Retinal pigment epithelial cell (primary cell): ENCODE measurements at regions not wholly inside any gene's neighbourhood (a gene's known extent, or its start where the extent isn't known, plus 50 kb on each side); places are given as distances from the start of the nearest gene placed in this dataset.

Experiments
- DNase-seq: peaks from one replicate; pipeline ENCODE4 v3.0.0-alpha.2; 2010; ENCODE audit warnings: low read depth
- H3K4me3 ChIP-seq: 2 replicates; pipeline ENCODE4 v1.5.1; 2011; ENCODE audit warnings: mild to moderate bottlenecking, low read length, control low read depth, moderate library complexity
- TF ChIP-seq, protein P1 (sequence below): conservative IDR thresholded peaks from 2 replicates; pipeline ENCODE4 v1.5.1; 2011; ENCODE audit warnings: low read depth, low read length, control low read depth, inconsistent platforms

DNA sequence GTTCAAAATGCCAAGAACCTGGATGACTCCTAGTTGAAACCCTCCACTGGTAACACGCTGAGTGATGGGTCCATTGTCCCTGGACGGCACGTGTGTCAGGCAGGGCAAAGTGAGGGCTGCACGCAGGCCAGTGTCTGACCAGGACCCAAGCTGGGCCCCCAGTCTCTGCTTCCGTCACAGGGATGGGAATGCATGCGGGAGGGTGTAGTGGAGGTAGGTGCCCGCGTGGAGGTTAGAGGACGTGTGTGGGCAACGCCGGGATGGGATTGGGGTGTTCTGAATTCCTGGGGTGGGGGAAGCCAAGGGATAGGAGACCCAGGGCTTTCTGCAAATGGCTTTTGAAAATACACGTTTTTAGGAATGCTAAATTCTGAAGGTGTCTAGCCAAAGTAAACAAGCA lies 943.3 kb downstream of the BRD1 start:
- TF ChIP-seq, protein P1, sequence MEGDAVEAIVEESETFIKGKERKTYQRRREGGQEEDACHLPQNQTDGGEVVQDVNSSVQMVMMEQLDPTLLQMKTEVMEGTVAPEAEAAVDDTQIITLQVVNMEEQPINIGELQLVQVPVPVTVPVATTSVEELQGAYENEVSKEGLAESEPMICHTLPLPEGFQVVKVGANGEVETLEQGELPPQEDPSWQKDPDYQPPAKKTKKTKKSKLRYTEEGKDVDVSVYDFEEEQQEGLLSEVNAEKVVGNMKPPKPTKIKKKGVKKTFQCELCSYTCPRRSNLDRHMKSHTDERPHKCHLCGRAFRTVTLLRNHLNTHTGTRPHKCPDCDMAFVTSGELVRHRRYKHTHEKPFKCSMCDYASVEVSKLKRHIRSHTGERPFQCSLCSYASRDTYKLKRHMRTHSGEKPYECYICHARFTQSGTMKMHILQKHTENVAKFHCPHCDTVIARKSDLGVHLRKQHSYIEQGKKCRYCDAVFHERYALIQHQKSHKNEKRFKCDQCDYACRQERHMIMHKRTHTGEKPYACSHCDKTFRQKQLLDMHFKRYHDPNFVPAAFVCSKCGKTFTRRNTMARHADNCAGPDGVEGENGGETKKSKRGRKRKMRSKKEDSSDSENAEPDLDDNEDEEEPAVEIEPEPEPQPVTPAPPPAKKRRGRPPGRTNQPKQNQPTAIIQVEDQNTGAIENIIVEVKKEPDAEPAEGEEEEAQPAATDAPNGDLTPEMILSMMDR = no peak

DNA sequence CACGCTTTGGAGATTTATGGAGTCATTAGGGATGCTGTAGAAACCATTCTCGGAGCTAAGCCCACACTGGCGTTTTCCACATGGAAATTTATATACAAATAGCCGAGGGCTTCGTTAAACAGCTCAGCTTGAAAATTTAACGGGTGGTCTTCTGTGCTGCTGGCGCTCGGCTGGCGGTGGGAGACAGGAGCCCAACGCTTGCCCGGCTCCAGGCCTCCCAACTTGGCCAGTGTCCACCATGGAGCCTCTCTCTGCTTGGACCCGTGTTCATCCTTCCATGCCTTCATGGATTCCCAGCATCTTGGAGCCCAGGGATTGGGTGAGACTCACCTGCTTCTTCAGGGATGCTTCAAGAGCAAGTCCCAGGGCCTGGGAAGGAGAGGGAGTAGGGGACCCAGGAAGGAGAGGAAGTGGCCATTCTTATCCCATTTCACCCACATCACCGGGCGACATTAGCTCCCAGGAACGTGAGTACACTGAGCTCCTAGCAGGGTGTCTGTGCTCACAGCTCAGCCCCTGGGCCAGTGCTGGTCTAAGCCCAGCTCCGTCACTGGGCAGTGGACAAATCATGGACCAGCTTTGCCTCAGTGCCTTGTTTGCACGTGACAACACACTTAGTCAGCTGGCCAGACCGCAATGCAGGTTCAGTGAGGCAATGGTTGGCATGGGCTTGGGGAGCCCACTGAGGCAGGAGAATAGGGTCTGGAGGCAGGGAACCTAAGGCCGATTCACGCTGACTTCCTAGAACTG lies 944.3 kb downstream of the BRD1 start:
- TF ChIP-seq, protein P1 = no peak
- no peak overlapping the region for H3K4me3 ChIP-seq
- DNase-seq = no peak

More for the DNA sequence above, 943.3 kb downstream of the BRD1 start:
- no peak overlapping the region for H3K4me3 ChIP-seq
- DNase-seq = no peak

DNA sequence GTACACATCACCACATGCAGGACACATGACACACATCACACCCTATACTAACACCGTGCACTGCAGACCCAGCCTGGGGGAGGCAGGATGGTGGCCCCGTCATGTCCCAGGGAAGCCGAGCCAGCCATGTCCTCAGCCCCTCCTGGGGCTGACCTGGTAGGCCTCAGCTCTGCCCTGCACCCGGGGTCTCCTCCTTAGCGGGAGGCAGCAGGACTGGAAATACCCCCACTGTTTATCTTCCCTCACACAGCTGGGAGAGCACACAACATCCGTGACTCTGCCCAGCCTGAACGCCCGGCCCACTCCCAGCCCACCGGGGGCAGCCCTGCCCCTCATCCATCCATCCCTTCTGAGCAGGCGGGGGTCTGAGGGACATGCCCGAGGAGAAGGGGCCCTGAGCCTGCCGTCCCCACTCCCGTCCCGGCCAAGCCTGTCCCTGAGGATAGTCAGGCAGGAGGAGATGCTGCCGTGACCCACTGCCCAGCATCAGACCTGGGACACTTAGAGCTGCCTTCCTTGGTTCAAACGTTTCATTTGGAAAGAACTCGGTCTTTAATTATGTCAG lies 945.0 kb downstream of the BRD1 start:
- H3K4me3 ChIP-seq = no peak overlapping the region
- DNase-seq = no peak
- TF ChIP-seq, protein P1 = no peak

DNA sequence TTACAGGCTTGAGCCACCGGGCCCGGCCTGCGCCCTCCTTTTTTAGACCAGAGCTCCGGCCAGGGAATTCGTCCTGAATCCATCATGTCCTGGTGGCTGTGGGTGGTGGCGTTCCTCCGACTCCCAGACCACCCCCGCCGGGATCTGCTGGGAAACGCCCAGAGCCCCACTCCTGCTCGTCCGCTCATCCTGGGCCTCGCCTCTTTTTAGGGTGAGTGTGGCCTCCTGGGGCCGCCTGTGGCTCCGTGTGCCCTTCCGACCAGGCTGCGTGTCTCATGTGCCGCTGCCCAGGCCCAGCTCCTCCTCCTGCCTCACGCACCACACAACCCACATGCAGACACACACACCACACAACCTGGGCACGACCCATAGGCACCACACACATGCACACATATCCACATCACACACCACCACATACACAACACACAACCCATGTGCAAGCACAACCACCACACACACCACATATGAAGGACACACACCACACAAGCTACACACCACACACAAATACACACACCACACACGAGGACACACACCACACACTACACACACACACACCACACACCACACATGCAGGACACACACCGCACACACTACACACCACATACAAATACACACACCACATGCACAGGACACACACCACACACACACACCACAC lies 946.2 kb downstream of the BRD1 start:
- DNase-seq = no peak
- TF ChIP-seq, protein P1 = no peak
- no peak overlapping the region for H3K4me3 ChIP-seq

DNA sequence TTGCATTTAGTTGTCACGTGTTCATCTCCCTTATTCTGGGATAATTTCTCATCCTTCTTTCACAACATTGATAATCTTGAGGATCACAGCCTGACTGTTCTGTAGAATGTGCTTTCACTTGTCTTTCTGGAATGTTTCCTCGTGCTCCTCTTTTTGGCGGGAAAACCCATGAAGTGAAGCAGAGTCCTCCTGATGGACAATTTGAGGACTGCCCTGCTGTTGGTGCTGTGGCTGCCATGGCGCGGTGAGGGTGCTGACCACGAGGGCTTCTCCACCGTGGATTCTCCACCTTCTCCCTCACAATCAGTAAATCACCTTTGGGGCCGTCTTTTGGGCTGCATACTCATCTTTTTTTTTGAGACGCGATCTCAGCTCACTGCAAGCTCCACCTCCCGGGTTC lies 946.9 kb downstream of the BRD1 start:
- TF ChIP-seq, protein P1 = no peak
- no peak for DNase-seq
- H3K4me3 ChIP-seq = no peak overlapping the region

DNA sequence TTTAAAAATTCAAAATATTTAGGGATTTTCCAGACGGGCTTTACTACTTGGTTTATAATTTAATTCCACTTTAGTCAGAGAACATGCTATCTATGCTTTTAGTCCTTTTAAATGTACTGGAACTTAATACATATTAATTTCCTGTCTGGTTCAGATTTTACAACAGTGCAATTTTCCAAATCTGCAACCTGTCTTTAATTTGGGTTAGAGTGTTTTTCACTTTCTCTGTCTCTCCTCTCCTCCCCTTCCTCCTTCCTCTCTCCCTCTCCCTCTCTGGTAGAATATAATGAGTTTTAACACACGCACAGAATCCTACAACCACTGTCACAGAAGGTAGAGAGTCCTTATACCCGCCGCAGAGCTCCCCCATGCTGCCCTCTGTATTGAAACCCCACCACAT lies 950.7 kb downstream of the BRD1 start:
- no peak for DNase-seq
- TF ChIP-seq, protein P1 = no peak
- no peak overlapping the region for H3K4me3 ChIP-seq

DNA sequence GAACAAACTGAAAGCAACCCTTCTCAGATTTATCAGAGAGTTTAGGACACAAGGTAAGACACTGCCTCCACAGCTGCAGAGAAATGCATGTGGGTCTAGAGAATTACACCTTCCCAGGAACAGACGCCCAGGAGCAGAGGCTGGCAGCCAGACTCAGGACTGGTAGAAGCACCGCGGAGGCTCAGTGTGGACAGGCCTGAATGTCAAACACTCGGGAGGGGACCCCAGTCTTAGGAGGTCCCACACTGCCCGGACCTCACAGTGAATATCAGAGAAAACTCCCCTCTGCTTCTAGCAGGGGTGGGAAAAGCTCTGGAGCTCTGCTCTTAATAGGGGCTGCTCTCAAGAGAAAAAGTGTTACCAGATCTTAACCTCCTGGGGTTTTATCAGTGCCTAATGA lies 952.7 kb downstream of the BRD1 start:
- TF ChIP-seq, protein P1 = no peak
- DNase-seq = no peak
- no peak overlapping the region for H3K4me3 ChIP-seq
